ENCODE measurements at regions not wholly inside any gene's neighbourhood (a gene's known extent, or its start where the extent isn't known, plus 50 kb on each side); places are given as distances from the start of the nearest gene placed in this dataset.

DNA sequence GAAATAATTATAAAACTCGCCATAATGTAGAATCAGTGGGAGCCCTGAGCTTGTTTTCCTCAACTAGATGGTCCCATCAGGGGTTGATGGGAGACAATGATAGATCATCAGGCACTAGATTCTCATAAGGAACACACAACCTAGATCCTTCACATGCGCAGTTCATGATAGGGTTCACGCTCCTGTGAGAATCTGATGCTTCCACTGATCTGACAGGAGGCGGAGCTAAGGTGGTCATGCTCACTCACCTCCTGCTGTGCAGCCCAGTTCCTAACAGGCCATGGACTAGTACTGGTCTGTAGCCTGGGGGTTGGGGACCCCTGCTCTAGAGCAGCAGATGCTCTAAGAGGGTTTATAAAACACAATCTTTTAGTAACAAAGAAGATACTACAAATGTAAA lies 183.6 kb downstream of the ANXA2 start:
- TF ChIP-seq, protein P1, sequence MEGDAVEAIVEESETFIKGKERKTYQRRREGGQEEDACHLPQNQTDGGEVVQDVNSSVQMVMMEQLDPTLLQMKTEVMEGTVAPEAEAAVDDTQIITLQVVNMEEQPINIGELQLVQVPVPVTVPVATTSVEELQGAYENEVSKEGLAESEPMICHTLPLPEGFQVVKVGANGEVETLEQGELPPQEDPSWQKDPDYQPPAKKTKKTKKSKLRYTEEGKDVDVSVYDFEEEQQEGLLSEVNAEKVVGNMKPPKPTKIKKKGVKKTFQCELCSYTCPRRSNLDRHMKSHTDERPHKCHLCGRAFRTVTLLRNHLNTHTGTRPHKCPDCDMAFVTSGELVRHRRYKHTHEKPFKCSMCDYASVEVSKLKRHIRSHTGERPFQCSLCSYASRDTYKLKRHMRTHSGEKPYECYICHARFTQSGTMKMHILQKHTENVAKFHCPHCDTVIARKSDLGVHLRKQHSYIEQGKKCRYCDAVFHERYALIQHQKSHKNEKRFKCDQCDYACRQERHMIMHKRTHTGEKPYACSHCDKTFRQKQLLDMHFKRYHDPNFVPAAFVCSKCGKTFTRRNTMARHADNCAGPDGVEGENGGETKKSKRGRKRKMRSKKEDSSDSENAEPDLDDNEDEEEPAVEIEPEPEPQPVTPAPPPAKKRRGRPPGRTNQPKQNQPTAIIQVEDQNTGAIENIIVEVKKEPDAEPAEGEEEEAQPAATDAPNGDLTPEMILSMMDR (IDR thresholded peaks at IDR 0.05; ENCODE audit: insufficient read depth, low read depth, low read length, missing control alignments): no peak
- no peak for DNase-seq (ENCODE audit: low read depth)
- no peak overlapping the region for H3K4me3 ChIP-seq (ENCODE audit: low read length)

DNA sequence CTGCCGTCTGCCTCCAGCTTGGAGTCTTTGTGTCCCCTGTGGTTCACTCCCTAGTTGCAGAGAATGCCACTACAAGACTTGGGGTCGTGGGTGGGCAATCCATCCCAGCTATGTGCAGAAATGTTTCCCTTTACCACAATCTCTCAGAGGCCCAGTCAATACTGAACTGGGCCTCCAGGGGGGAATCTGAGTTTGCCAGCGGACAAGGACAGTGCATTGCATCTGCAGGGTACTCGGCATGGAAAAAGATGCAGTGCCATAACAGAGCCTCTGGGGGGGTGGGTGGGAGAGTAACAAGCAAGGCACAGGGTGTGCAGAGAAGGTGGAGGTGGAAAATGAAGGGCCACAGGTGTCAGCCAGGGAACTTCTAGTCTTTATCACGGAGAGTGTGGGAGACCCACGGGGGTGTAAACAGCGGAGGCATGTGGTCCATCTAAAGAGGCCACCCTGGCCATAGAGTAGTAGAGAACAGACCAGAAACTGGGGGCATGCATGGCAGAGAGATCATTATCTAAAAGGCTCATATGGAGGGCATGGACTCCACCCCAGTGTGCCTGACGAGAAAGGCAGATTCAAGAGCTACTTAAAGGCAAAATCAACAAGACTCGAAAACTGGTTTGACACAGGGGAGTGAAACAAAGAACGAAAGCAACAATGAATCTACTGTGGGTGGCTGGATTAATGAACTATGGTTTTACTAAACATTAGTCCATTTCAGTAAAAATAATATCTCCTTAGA lies 182.4 kb downstream of the ANXA2 start:
- DNase-seq (ENCODE audit: low read depth): no peak
- H3K4me3 ChIP-seq (ENCODE audit: low read length): no peak overlapping the region
- TF ChIP-seq, protein P1 (IDR thresholded peaks at IDR 0.05; ENCODE audit: insufficient read depth, low read depth, low read length, missing control alignments): peak; percentile 9

DNA sequence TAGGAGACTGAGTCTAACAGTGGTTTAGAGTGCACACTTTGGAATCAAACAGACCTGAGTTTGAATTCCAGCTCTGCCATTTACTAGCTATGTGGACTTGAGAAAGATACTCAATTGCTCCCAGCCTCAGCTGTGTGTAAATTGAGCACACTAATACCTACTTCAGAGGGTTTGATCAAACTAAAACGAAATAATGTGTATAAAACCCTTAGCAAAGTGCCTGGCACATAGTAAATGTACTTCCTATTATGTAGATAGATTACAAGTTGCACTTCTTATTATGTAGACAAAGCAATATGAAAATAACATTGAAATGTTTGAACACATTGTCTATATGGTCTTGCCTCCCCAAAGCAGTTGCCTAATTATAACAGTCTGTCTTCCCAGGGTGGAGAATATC lies 180.6 kb downstream of the ANXA2 start:
- TF ChIP-seq, protein P1 (IDR thresholded peaks at IDR 0.05; ENCODE audit: insufficient read depth, low read depth, low read length, missing control alignments): no peak
- H3K4me3 ChIP-seq (ENCODE audit: low read length): no peak overlapping the region
- DNase-seq (ENCODE audit: low read depth): no peak

DNA sequence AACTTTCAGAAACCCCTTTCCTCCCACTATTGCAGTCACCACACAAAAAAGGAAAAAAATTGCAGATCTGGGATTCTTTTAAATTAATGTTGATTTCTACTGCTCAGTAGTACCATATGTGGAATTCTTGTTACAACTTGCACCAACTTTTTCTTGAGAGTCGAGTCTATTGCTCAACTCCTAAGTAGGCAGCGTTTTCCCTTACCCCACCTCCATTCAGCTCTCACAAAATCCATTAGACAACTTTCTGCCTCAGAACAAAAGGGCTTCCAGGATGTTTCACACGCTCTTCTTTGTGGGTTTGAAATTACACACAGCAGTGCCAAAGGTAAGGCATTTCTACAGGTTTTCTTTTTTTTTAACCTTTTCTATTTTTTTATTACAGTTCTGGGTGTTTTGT lies 179.5 kb downstream of the ANXA2 start:
- TF ChIP-seq, protein P1 (IDR thresholded peaks at IDR 0.05; ENCODE audit: insufficient read depth, low read depth, low read length, missing control alignments): no peak
- no peak overlapping the region for H3K4me3 ChIP-seq (ENCODE audit: low read length)
- DNase-seq (ENCODE audit: low read depth): peak; percentile 80

DNA sequence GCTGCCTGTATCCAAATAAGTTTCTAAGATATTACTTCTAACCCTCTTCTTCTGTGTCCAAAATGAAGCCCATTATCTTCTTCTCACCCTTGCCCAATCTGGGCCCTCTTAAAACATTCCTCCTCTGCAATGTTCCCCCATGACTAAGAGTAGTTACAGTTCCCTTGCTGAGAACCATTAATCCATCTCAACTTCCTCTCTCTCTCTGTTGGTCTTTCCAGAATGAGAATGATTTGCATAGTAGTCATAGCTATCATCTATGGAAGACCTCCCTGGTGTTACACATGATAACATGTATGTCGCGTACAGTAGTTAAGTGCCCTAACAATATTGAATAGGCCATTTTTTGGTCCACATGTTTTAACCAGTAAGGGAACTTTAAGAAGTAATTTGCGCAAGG lies 177.9 kb downstream of the ANXA2 start:
- H3K4me3 ChIP-seq (ENCODE audit: low read length): no peak overlapping the region
- peak; percentile 6 for DNase-seq (ENCODE audit: low read depth)
- TF ChIP-seq, protein P1 (IDR thresholded peaks at IDR 0.05; ENCODE audit: insufficient read depth, low read depth, low read length, missing control alignments): no peak

DNA sequence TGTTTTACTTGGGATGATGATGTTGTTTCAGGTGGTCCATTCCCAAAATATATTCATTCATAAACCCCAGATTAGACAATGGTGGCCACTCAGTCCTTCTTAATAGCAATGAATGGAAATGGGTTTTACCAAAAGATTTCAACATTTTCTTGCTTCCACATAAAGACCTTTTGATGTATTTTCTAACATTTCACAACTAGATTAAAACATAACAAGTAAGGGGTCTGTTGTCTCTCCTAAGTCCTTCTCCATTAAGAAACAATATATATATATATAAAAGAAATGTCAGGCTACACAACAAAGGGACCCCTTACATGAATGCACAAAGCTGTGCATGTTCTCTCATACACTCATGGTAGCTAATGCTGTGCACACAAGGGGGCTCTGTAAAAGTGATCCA lies 176.4 kb downstream of the ANXA2 start:
- TF ChIP-seq, protein P1 (IDR thresholded peaks at IDR 0.05; ENCODE audit: insufficient read depth, low read depth, low read length, missing control alignments): no peak
- no peak overlapping the region for H3K4me3 ChIP-seq (ENCODE audit: low read length)
- DNase-seq (ENCODE audit: low read depth): no peak

DNA sequence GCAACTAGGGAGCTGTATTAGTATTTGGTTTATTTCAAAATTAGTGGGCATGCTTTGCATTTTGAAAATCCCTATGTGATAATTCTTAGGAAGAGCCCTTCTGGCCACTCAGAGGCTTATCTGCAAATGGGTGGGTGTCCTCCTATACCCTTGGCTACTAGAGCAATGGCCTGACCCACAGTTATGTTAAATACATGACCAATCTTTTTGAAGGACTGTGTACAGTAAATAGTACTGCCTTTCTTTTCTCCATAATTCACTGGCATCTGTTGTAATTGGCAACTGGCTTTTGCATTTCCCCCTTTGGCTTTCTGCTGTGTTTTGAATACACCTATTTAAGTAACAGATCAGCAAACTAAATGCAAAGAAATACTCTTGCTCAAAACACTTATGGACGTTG lies 175.4 kb downstream of the ANXA2 start:
- DNase-seq (ENCODE audit: low read depth): no peak
- no peak overlapping the region for H3K4me3 ChIP-seq (ENCODE audit: low read length)
- TF ChIP-seq, protein P1 (IDR thresholded peaks at IDR 0.05; ENCODE audit: insufficient read depth, low read depth, low read length, missing control alignments): no peak
